H1 (cell line): ENCODE measurements at regions not wholly inside any gene's neighbourhood (a gene's known extent, or its start where the extent isn't known, plus 50 kb on each side); places are given as distances from the start of the nearest gene placed in this dataset.

ENCODE experiments used
- CTCF ChIA-PET: fragments of 300-600 bp; sonication (Branson Sonifier 250); formaldehyde crosslinking; loops from one replicate; lab custom pipeline; 2021; ENCODE audit not compliant: partially characterized antibody; lab: Charles Lee
- POLR2A ChIA-PET: fragments of 300-600 bp; sonication (Branson Sonifier 250); formaldehyde crosslinking; loops from one replicate; lab custom pipeline; 2021; ENCODE audit warnings: inconsistent platforms; ENCODE audit not compliant: partially characterized antibody; lab: Charles Lee
- DNase-seq, 2 experiments: peaks; one replicate each; pipeline versions ENCODE4 v3.0.0 to v3.0.0-alpha.2; 2010 to 2022; ENCODE audit warnings: low spot score in 2 of 2, low read depth in 1 of 2, mixed read lengths in 1 of 2
- FAIRE-seq: peaks from 2 replicates; lab custom pipeline; 2011; peaks lifted over from hg19 to GRCh38; lab: Jason Lieb, UNC
- H2AFZ ChIP-seq: 2 replicates; pipeline ENCODE4 v1.8.1; 2012; ENCODE audit warnings: low read length, inconsistent platforms
- H2AK5ac ChIP-seq: 2 replicates; pipeline ENCODE4 v1.6.1; 2013; ENCODE audit warnings: low read depth, low read length
- H2BK120ac ChIP-seq: replicated peaks from 2 replicates; pipeline ENCODE3; 2013; ENCODE audit warnings: low read depth, low read length, inconsistent platforms
- H2BK12ac ChIP-seq: 2 replicates; pipeline ENCODE4 v1.6.1; 2013; ENCODE audit warnings: low read depth, low read length
- H2BK15ac ChIP-seq: 2 replicates; pipeline ENCODE4 v1.6.1; 2013; ENCODE audit warnings: low read length
- H2BK20ac ChIP-seq: 2 replicates; pipeline ENCODE4 v1.6.1; 2013; ENCODE audit warnings: low read length
- H2BK5ac ChIP-seq: 2 replicates; pipeline ENCODE4 v1.6.1; 2013; ENCODE audit warnings: low read depth, low read length
- H3K14ac ChIP-seq: 2 replicates; pipeline ENCODE4 v1.6.1; 2013; ENCODE audit warnings: inconsistent platforms; ENCODE audit not compliant: insufficient read length
- H3K18ac ChIP-seq: 2 replicates; pipeline ENCODE4 v1.6.1; 2013; ENCODE audit warnings: low read length; ENCODE audit errors: extremely low read depth
- H3K23ac ChIP-seq: 2 replicates; pipeline ENCODE4 v1.6.1; 2013; ENCODE audit warnings: inconsistent platforms; ENCODE audit not compliant: insufficient read length
- H3K23me2 ChIP-seq: 2 replicates; pipeline ENCODE4 v1.6.1; 2013; ENCODE audit warnings: low read depth, low read length
- H3K27ac ChIP-seq: 2 replicates; pipeline ENCODE4 v1.6.1; 2011; ENCODE audit warnings: low read depth, low read length, inconsistent platforms
- H3K27me3 ChIP-seq, 4 experiments: replicated peaks in 1 of 4; 1 replicate in 1 of 4; 2 replicates in 3 of 4; pipeline versions ENCODE4 v1.6.1 to v1.8.1; 2011 to 2013; ENCODE audit warnings: low read length in 3 of 4, mild to moderate bottlenecking in 3 of 4, inconsistent platforms in 2 of 4, mixed read lengths in 2 of 4, moderate library complexity in 1 of 4; ENCODE audit not compliant: control insufficient read depth in 3 of 4, insufficient read depth in 3 of 4; ENCODE audit errors: extremely low read depth in 1 of 4
- H3K36me3 ChIP-seq, 4 experiments: 2 replicates each; pipeline versions ENCODE4 v1.6.1 to v1.8.1; 2011 to 2013; ENCODE audit warnings: mild to moderate bottlenecking in 4 of 4, low read length in 3 of 4, moderate library complexity in 2 of 4, control low read depth in 1 of 4, inconsistent platforms in 1 of 4; ENCODE audit not compliant: insufficient read depth in 4 of 4, control insufficient read depth in 2 of 4
- H3K4ac ChIP-seq: replicated peaks from 2 replicates; pipeline ENCODE3; 2013; ENCODE audit warnings: low read length, low read depth, mixed read lengths, inconsistent platforms; ENCODE audit not compliant: insufficient read length
- H3K4me1 ChIP-seq, 4 experiments: replicated peaks in 1 of 4; 1 replicate in 1 of 4; 2 replicates in 3 of 4; pipeline versions ENCODE4 v1.6.1 to v1.8.1; 2011 to 2013; ENCODE audit warnings: low read length in 3 of 4, inconsistent platforms in 2 of 4, mixed read lengths in 1 of 4; ENCODE audit not compliant: insufficient read depth in 4 of 4, control insufficient read depth in 3 of 4
- H3K4me2 ChIP-seq, 2 experiments: 2 replicates each; pipeline versions ENCODE4 v1.6.1 to v1.8.1; 2011 to 2013; ENCODE audit warnings: low read depth in 2 of 2, low read length in 2 of 2, control low read depth in 1 of 2, inconsistent platforms in 1 of 2, mild to moderate bottlenecking in 1 of 2; ENCODE audit not compliant: insufficient read depth in 1 of 2
- H3K4me3 ChIP-seq, 4 experiments: fragments of 200-600, 300-600 bp in 1 of 4; sonication (generic), shearing (Covaris generic), sonication (Bioruptor Twin) in 1 of 4; 2 replicates each; pipeline versions ENCODE4 v1.5.1 to v1.8.1; 2011 to 2016; ENCODE audit warnings: low read length in 4 of 4, low read depth in 3 of 4, control low read depth in 2 of 4, inconsistent platforms in 2 of 4, mild to moderate bottlenecking in 2 of 4, mixed read lengths in 1 of 4, moderate library complexity in 1 of 4; ENCODE audit not compliant: insufficient read depth in 2 of 4; ENCODE audit errors: extremely low read depth in 1 of 4
- H3K56ac ChIP-seq: replicated peaks from 2 replicates; pipeline ENCODE3; 2013; ENCODE audit warnings: low read depth, mild to moderate bottlenecking, mixed read lengths, low read length, inconsistent platforms; ENCODE audit not compliant: insufficient read length
- H3K79me1 ChIP-seq: 2 replicates; pipeline ENCODE4 v1.6.1; 2013; ENCODE audit warnings: low read depth, low read length, control low read depth
- H3K79me2 ChIP-seq, 2 experiments: 2 replicates each; pipeline versions ENCODE4 v1.6.1 to v1.8.1; 2012 to 2013; ENCODE audit warnings: low read length in 2 of 2, mild to moderate bottlenecking in 2 of 2, inconsistent platforms in 1 of 2; ENCODE audit not compliant: insufficient read depth in 2 of 2, control insufficient read depth in 1 of 2
- H3K9ac ChIP-seq, 4 experiments: replicated peaks in 1 of 4; 1 replicate in 1 of 4; 2 replicates in 3 of 4; pipeline versions ENCODE4 v1.6.1 to v1.8.1; 2011 to 2013; ENCODE audit warnings: low read depth in 3 of 4, low read length in 3 of 4, control low read depth in 2 of 4, mild to moderate bottlenecking in 2 of 4, moderate library complexity in 2 of 4, inconsistent platforms in 1 of 4; ENCODE audit errors: extremely low read depth in 1 of 4
- H3K9me3 ChIP-seq, 2 experiments: 2 replicates each; pipeline versions ENCODE4 v1.6.1 to v1.8.1; 2012 to 2013; ENCODE audit warnings: mild to moderate bottlenecking in 2 of 2, moderate library complexity in 2 of 2, control low read depth in 1 of 2, inconsistent platforms in 1 of 2, low read depth in 1 of 2, low read length in 1 of 2, mixed read lengths in 1 of 2; ENCODE audit not compliant: insufficient read depth in 2 of 2
- H4K20me1 ChIP-seq, 2 experiments: replicated peaks in 1 of 2; 2 replicates each; pipeline versions ENCODE3 to v1.8.1; 2011 to 2013; ENCODE audit warnings: inconsistent platforms in 2 of 2, low read length in 2 of 2, mild to moderate bottlenecking in 1 of 2; ENCODE audit not compliant: insufficient read depth in 2 of 2, control insufficient read depth in 1 of 2
- H4K5ac ChIP-seq: 2 replicates; pipeline ENCODE4 v1.6.1; 2013; ENCODE audit warnings: low read length, low read depth, mixed read lengths, inconsistent platforms; ENCODE audit not compliant: insufficient read length
- H4K8ac ChIP-seq: 2 replicates; pipeline ENCODE4 v1.8.0; 2013; ENCODE audit warnings: mild to moderate bottlenecking, moderate library complexity, low read length, inconsistent platforms; ENCODE audit not compliant: insufficient read depth; ENCODE audit errors: extremely low read depth
- H4K91ac ChIP-seq: replicated peaks from 2 replicates; pipeline ENCODE3; 2013; ENCODE audit warnings: low read length, mixed read lengths, inconsistent platforms; ENCODE audit not compliant: insufficient read length
- EGR1 ChIP-seq: IDR thresholded peaks from 2 replicates; pipeline ENCODE4 v1.6.1; 2011; ENCODE audit warnings: low read depth, low read length, borderline replicate concordance
- EZH2 ChIP-seq: fragments of 200-600 bp; sonication (generic); IDR thresholded peaks from 2 replicates; pipeline ENCODE4 v1.7.1; 2012; ENCODE audit warnings: low read depth, mild to moderate bottlenecking, moderate library complexity, low read length, inconsistent platforms; ENCODE audit not compliant: severe bottlenecking
- JUND ChIP-seq: IDR thresholded peaks from 2 replicates; pipeline ENCODE4 v1.6.1; 2011; ENCODE audit warnings: mild to moderate bottlenecking, improper control_type of control experiment, low read length
- KDM5A ChIP-seq: fragments of 200-600 bp; IDR thresholded peaks from 2 replicates; pipeline ENCODE4 v1.7.1; 2012; ENCODE audit warnings: mild to moderate bottlenecking, low read length, inconsistent platforms, mixed read lengths
- TEAD4 ChIP-seq: IDR thresholded peaks from 2 replicates; pipeline ENCODE4 v1.6.1; 2012; ENCODE audit warnings: low read depth, low read length, inconsistent platforms, mixed read lengths
- WGBS, 2 experiments: shearing (Covaris generic) in 1 of 2; methylation state at CpG; one replicate each; pipeline versions ENCODE4 v1.1.6 to v1.1.7; 2013 to 2015; ENCODE audit warnings: low lambda C conversion rate in 2 of 2, mixed read lengths in 2 of 2, inconsistent platforms in 1 of 2, low coverage in 1 of 2, missing lambda C conversion rate in 1 of 2; ENCODE audit not compliant: insufficient replicate concordance in 2 of 2, insufficient coverage in 1 of 2, insufficient read length in 1 of 2; ENCODE audit errors: extremely low coverage in 1 of 2, missing lambda C conversion rate in 1 of 2; 5-methylcytosine and 5-hydroxymethylcytosine counted together

- Histone ChIP-seq H3K9me3 (peaks cover 5 to 12% of the 10 kb centered on the region in 2 experiments; a peak in 3 of 4 replicates), H4K5ac (no peak overlapping the region), H2BK120ac (no peak overlapping the region), H2AFZ (no peak overlapping the region), H3K4ac (no peak overlapping the region), H4K20me1 (no peaks in the 10 kb centered on the region), H3K4me3 (no peak overlapping the region), H4K91ac (no peak overlapping the region), H3K23me2 (no peaks in the 10 kb centered on the region), H3K14ac (no peak overlapping the region), H2BK15ac (no peak overlapping the region), H3K9ac (no peak overlapping the region), H3K4me2 (no peak overlapping the region), H3K27ac (no peak overlapping the region), H3K56ac (no peak overlapping the region), H3K36me3 (no peaks in the 10 kb centered on the region), H3K4me1 (no peaks in the 10 kb centered on the region), H2BK12ac (no peak overlapping the region), H4K8ac (no peak overlapping the region), H2BK20ac (no peak overlapping the region), H3K18ac (no peak overlapping the region), H3K79me1 (no peaks in the 10 kb centered on the region), H3K79me2 (no peaks in the 10 kb centered on the region), H3K23ac (no peak overlapping the region), H2AK5ac (no peak overlapping the region), H3K27me3 (no peaks in the 10 kb centered on the region), H2BK5ac (no peak overlapping the region)
- FAIRE-seq (no peak), DNase-seq (no peak)
- TF ChIP-seq EZH2: no peak
- no peak for TF ChIP-seq JUND
- TF ChIP-seq TEAD4: no peak
- TF ChIP-seq KDM5A: no peak
- TF ChIP-seq EGR1: no peak
- ChIA-PET POLR2A (no interaction called here), CTCF (no interaction called here)
- 92% methylated on average over 4 of the region's 4 CpGs; no CpG with 5 or more reads in 1 of the 2 experiments for WGBS, 2 experiments
Observed at GRCh38 chrX:40189637-40190036, 91.9 kb upstream of the BCOR start.
